ENCODE measurements at regions not wholly inside any gene's neighbourhood (a gene's known extent, or its start where the extent isn't known, plus 50 kb on each side); places are given as distances from the start of the nearest gene placed in this dataset.
"Not testable (repeated sequence)": the region's sequence is repeated elsewhere in the genome, so short reads cannot be mapped to it uniquely, and the experiment has no call there.

DNA sequence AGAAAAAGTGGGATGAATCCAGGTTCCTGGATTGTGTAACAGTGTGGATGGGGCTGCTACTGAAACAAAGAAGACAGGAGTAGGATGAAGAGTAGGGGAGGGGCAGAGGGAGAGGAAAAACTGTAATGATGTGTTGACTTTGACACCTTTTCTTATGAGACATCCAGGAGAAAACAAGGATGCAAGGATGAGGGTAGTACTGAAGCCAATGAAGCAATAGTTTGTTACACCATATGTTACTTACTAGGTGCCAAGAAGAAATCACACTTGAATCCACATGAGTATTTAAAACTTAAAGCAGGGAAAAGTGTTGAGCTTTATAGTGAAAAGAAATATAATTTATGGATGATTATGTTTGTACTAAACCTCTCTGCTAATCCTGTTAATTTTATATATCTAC lies 420.6 kb downstream of the ARL4A start:
- no peaks in the 10 kb centered on the region for H3K4me1 Mint-ChIP-seq (ENCODE audit: low read depth, unreplicated experiment)
- H3K27me3 Mint-ChIP-seq (ENCODE audit: unreplicated experiment), result no peaks in the 10 kb centered on the region
- no peak for DNase-seq
- no peak overlapping the region for H3K27ac Mint-ChIP-seq (ENCODE audit: unreplicated experiment)
- no peaks in the 10 kb centered on the region for H3K36me3 Mint-ChIP-seq (ENCODE audit: unreplicated experiment)
- no peaks in the 10 kb centered on the region for H3K9me3 Mint-ChIP-seq (ENCODE audit: unreplicated experiment)
- TF ChIP-seq, protein P1, sequence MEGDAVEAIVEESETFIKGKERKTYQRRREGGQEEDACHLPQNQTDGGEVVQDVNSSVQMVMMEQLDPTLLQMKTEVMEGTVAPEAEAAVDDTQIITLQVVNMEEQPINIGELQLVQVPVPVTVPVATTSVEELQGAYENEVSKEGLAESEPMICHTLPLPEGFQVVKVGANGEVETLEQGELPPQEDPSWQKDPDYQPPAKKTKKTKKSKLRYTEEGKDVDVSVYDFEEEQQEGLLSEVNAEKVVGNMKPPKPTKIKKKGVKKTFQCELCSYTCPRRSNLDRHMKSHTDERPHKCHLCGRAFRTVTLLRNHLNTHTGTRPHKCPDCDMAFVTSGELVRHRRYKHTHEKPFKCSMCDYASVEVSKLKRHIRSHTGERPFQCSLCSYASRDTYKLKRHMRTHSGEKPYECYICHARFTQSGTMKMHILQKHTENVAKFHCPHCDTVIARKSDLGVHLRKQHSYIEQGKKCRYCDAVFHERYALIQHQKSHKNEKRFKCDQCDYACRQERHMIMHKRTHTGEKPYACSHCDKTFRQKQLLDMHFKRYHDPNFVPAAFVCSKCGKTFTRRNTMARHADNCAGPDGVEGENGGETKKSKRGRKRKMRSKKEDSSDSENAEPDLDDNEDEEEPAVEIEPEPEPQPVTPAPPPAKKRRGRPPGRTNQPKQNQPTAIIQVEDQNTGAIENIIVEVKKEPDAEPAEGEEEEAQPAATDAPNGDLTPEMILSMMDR (IDR thresholded peaks at IDR 0.05; ENCODE audit: partially characterized antibody, unreplicated experiment), result no peak
- no peak overlapping the region for H3K4me3 Mint-ChIP-seq (ENCODE audit: unreplicated experiment)

DNA sequence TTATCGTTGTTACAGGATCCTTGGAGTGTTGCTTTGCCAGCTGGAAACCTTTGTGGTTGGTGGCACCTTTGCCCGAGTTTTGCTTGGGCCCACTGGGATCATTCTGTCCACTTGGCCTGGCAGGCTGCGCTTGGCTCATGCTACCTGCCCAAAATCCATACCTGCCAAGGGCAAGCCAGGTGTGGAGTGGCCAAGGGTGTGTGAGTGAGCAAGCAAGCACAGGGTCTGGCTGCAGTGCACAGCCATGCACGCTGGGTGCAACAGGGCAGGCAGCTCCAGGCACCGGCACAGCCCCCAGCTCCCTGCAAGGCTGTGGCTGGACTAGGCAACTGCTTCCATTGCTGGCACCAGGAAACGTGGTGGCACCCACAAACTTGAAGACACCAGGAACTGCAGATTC lies 421.8 kb downstream of the ARL4A start:
- TF ChIP-seq, protein P1 (IDR thresholded peaks at IDR 0.05; ENCODE audit: partially characterized antibody, unreplicated experiment), result no peak
- Mint-ChIP-seq H3K36me3 (ENCODE audit: unreplicated experiment) (no peaks in the 10 kb centered on the region), H3K4me1 (ENCODE audit: low read depth, unreplicated experiment) (no peaks in the 10 kb centered on the region), H3K4me3 (ENCODE audit: unreplicated experiment) (no peak overlapping the region), H3K27me3 (ENCODE audit: unreplicated experiment) (peaks cover 1% of the 10 kb centered on the region), H3K27ac (ENCODE audit: unreplicated experiment) (no peak overlapping the region), H3K9me3 (ENCODE audit: unreplicated experiment) (no peaks in the 10 kb centered on the region)
- DNase-seq, result no peak

DNA sequence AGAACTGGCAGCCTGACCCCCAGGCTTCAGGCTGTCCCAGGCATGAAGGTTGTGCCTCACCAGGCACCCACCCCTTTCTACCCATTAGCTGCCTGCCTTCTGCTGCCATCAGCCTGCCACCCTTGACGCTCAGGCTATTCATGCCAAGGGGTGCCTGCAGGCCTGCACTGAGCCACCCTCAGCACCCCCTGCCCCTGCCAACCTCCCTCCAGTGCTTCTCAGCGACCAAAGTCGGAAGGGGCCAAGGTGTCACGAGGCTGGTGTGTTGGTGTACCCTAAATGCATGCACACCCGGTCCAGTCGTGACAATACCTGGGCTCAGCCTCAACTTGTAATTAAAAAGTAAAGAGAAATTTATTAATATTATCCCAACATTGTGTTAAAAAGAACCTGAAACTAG lies 422.7 kb downstream of the ARL4A start:
- H3K4me3 Mint-ChIP-seq (ENCODE audit: unreplicated experiment), result no peak overlapping the region
- peaks cover 2% of the 10 kb centered on the region for H3K27me3 Mint-ChIP-seq (ENCODE audit: unreplicated experiment)
- no peaks in the 10 kb centered on the region for H3K9me3 Mint-ChIP-seq (ENCODE audit: unreplicated experiment)
- H3K36me3 Mint-ChIP-seq (ENCODE audit: unreplicated experiment), result no peaks in the 10 kb centered on the region
- no peaks in the 10 kb centered on the region for H3K4me1 Mint-ChIP-seq (ENCODE audit: low read depth, unreplicated experiment)
- no peak overlapping the region for H3K27ac Mint-ChIP-seq (ENCODE audit: unreplicated experiment)
- TF ChIP-seq, protein P1 (IDR thresholded peaks at IDR 0.05; ENCODE audit: partially characterized antibody, unreplicated experiment), result no peak
- no peak for DNase-seq

DNA sequence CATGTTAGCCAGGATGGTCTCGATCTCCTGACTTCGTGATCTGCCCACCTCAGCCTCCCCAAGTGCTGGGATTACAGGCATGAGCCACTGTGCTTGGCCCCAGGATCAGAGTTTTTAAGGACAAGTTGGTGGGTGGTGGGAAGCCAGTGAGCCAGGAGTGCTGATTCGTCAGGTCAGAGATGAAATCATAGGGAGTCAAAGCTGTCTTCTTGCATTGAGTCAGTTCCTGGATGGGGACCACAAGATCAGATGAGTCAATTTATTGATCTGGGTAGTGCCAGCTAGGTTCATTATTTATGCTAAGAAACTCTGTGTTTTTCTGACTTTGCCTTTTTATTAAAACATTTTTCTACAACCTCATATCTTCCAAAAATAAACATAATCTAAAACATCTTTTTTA lies 423.8 kb downstream of the ARL4A start:
- no peaks in the 10 kb centered on the region for H3K4me1 Mint-ChIP-seq (ENCODE audit: low read depth, unreplicated experiment)
- TF ChIP-seq, protein P1 (IDR thresholded peaks at IDR 0.05; ENCODE audit: partially characterized antibody, unreplicated experiment), result no peak
- H3K27ac Mint-ChIP-seq (ENCODE audit: unreplicated experiment), result no peak overlapping the region
- no peaks in the 10 kb centered on the region for H3K9me3 Mint-ChIP-seq (ENCODE audit: unreplicated experiment)
- H3K36me3 Mint-ChIP-seq (ENCODE audit: unreplicated experiment), result no peaks in the 10 kb centered on the region
- DNase-seq, result no peak
- no peak overlapping the region for H3K4me3 Mint-ChIP-seq (ENCODE audit: unreplicated experiment)
- peaks cover 2% of the 10 kb centered on the region for H3K27me3 Mint-ChIP-seq (ENCODE audit: unreplicated experiment)

DNA sequence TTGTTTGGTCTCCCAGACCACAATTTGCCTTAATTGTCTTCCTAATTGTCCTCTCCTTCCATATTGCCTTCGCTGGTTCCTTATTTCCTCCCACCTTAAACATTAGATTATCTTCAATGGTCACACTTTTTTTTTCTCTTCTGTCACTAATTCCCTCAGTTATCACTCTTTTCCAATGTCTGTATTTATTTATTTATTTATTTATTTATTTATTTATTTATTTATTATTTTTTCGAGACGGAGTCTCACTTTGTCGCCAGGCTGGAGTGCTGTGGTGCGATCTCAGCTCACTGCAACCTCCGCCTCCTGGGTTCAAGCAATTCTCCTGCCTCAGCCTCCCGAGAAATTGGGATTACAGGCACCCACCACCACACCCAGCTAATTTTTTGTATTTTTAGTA lies 426.8 kb downstream of the ARL4A start:
- H3K4me1 Mint-ChIP-seq (ENCODE audit: low read depth, unreplicated experiment); H3K4me3 Mint-ChIP-seq (ENCODE audit: unreplicated experiment); H3K27ac Mint-ChIP-seq (ENCODE audit: unreplicated experiment); H3K36me3 Mint-ChIP-seq (ENCODE audit: unreplicated experiment); DNase-seq; H3K9me3 Mint-ChIP-seq (ENCODE audit: unreplicated experiment); H3K27me3 Mint-ChIP-seq (ENCODE audit: unreplicated experiment): not testable (repeated sequence)
